Ascending aorta (tissue), 2 donors: ENCODE measurements at regions not wholly inside any gene's neighbourhood (a gene's known extent, or its start where the extent isn't known, plus 50 kb on each side); places are given as distances from the start of the nearest gene placed in this dataset.

ENCODE experiments used
- DNase-seq, 2 donors: peaks; one replicate each; pipeline ENCODE4 v3.0.0-alpha.2; 2019; ENCODE audit warnings: low spot score in 2 of 2
- H3K27ac ChIP-seq, 2 donors: fragments of 200-600 bp; sonication (generic); one replicate each; pipeline ENCODE4 v1.5.1; 2016 to 2017; ENCODE audit warnings: mild to moderate bottlenecking in 1 of 2
- H3K27me3 ChIP-seq: fragments of 200-600 bp; sonication (generic); one replicate; pipeline ENCODE4 v1.5.1; 2017
- H3K36me3 ChIP-seq, 2 donors: fragments of 200-600 bp; sonication (generic); one replicate each; pipeline ENCODE4 v1.5.1; 2016
- H3K4me1 ChIP-seq, 2 donors: fragments of 200-600 bp; sonication (generic); one replicate each; pipeline ENCODE4 v1.5.1; 2016 to 2017; ENCODE audit warnings: mild to moderate bottlenecking in 1 of 2
- H3K4me3 ChIP-seq, 2 donors: fragments of 200-600 bp; sonication (generic); one replicate each; pipeline ENCODE4 v1.5.1; 2016 to 2017; ENCODE audit warnings: mild to moderate bottlenecking in 1 of 2
- H3K9me3 ChIP-seq, 2 donors: fragments of 200-600 bp; sonication (generic); one replicate each; pipeline ENCODE4 v1.5.1; 2016
- CTCF ChIP-seq, 3 experiments: fragments of 200-600 bp in 2 of 3; fragments of 450-650 bp in 1 of 3; sonication (generic) in 2 of 3; IDR thresholded peaks; one replicate each; pipeline ENCODE4 v1.5.1; 2016 to 2019; ENCODE audit warnings: antibody characterized with exemption in 3 of 3, mild to moderate bottlenecking in 1 of 3, moderate library complexity in 1 of 3
- intact Hi-C: fragments of 100-400 bp; cut with DNase I; formaldehyde crosslinking; loops from one replicate; pipeline ENCODE4 v1.15.1; 2023

GRCh38 chr4:188409851-188410250 lies 270.6 kb downstream of the TRIML1 start:
- TF ChIP-seq CTCF (IDR thresholded peaks at IDR 0.05): no peak
- no peak overlapping the region for H3K4me3 ChIP-seq
- no peaks in the 10 kb centered on the region for H3K36me3 ChIP-seq
- H3K27ac ChIP-seq: no peak overlapping the region
- intact Hi-C loops: no loop called here
- no peaks in the 10 kb centered on the region for H3K9me3 ChIP-seq
- peaks cover 0 to 3% of the 10 kb centered on the region in 2 donors for H3K4me1 ChIP-seq
- H3K27me3 ChIP-seq: no peaks in the 10 kb centered on the region
- no peak for DNase-seq

GRCh38 chr4:188411805-188412204 lies 272.6 kb downstream of the TRIML1 start:
- no peaks in the 10 kb centered on the region for H3K36me3 ChIP-seq
- no peak for DNase-seq
- no peaks in the 10 kb centered on the region for H3K27me3 ChIP-seq
- no peaks in the 10 kb centered on the region for H3K9me3 ChIP-seq
- no peak for TF ChIP-seq CTCF (IDR thresholded peaks at IDR 0.05)
- H3K27ac ChIP-seq: no peak overlapping the region
- H3K4me3 ChIP-seq: no peak overlapping the region
- peaks cover 0 to 3% of the 10 kb centered on the region in 2 donors for H3K4me1 ChIP-seq
- intact Hi-C loops: no loop called here

GRCh38 chr4:188412499-188412898 lies 273.3 kb downstream of the TRIML1 start:
- H3K4me3 ChIP-seq: no peak overlapping the region

GRCh38 chr4:188414441-188414840 lies 275.2 kb downstream of the TRIML1 start:
- Histone ChIP-seq H3K27me3 (no peaks in the 10 kb centered on the region), H3K27ac (no peak overlapping the region), H3K36me3 (no peaks in the 10 kb centered on the region), H3K4me3 (no peak overlapping the region), H3K9me3 (no peaks in the 10 kb centered on the region), H3K4me1 (no peaks in the 10 kb centered on the region)
- intact Hi-C loops: no loop called here
- TF ChIP-seq CTCF (IDR thresholded peaks at IDR 0.05): no peak
- DNase-seq: no peak

More at GRCh38 chr4:188412499-188412898, 273.3 kb downstream of the TRIML1 start:
- Histone ChIP-seq H3K36me3 (no peaks in the 10 kb centered on the region), H3K9me3 (no peaks in the 10 kb centered on the region), H3K4me1 (peaks cover 0 to 3% of the 10 kb centered on the region in 2 donors), H3K27ac (no peak overlapping the region), H3K27me3 (no peaks in the 10 kb centered on the region)
- intact Hi-C loops: no loop called here
- TF ChIP-seq CTCF (IDR thresholded peaks at IDR 0.05): no peak
- DNase-seq: no peak

GRCh38 chr4:188417181-188417580 lies 277.9 kb downstream of the TRIML1 start:
- no peaks in the 10 kb centered on the region for H3K27me3 ChIP-seq
- no peaks in the 10 kb centered on the region for H3K36me3 ChIP-seq
- intact Hi-C loops: no loop called here
- no peaks in the 10 kb centered on the region for H3K9me3 ChIP-seq
- H3K27ac ChIP-seq: no peak overlapping the region
- DNase-seq: no peak
- no peak for TF ChIP-seq CTCF (IDR thresholded peaks at IDR 0.05)
- no peaks in the 10 kb centered on the region for H3K4me1 ChIP-seq
- H3K4me3 ChIP-seq: no peak overlapping the region

GRCh38 chr4:188423039-188423438 lies 283.8 kb downstream of the TRIML1 start:
- intact Hi-C loops: no loop called here
- Histone ChIP-seq H3K4me3 (no peak overlapping the region), H3K27ac (no peak overlapping the region), H3K36me3 (no peaks in the 10 kb centered on the region), H3K27me3 (no peaks in the 10 kb centered on the region), H3K9me3 (no peaks in the 10 kb centered on the region), H3K4me1 (no peaks in the 10 kb centered on the region)
- TF ChIP-seq CTCF (IDR thresholded peaks at IDR 0.05): no peak
- DNase-seq: no peak
